Neural cell (in vitro differentiated cells): ENCODE measurements at regions not wholly inside any gene's neighbourhood (a gene's known extent, or its start where the extent isn't known, plus 50 kb on each side); places are given as distances from the start of the nearest gene placed in this dataset.

Experiments used
- CTCF ChIP-seq: fragments of 450-650 bp; IDR thresholded peaks from 2 replicates; pipeline ENCODE4 v1.5.1; 2014; ENCODE audit warnings: antibody characterized with exemption, mild to moderate bottlenecking, moderate library complexity; ENCODE audit not compliant: poor library complexity, severe bottlenecking
- EP300 ChIP-seq: fragments of 450-650 bp; conservative IDR thresholded peaks from 2 replicates; pipeline ENCODE4 v1.6.1; 2014; ENCODE audit warnings: antibody characterized with exemption, mild to moderate bottlenecking, moderate library complexity; ENCODE audit not compliant: poor library complexity, severe bottlenecking
- POLR2AphosphoS5 ChIP-seq: IDR thresholded peaks from 2 replicates; pipeline ENCODE4 v1.6.1; 2012
- RAD21 ChIP-seq: fragments of 450-650 bp; conservative IDR thresholded peaks from 2 replicates; pipeline ENCODE4 v1.6.1; 2014; ENCODE audit warnings: antibody characterized with exemption, mild to moderate bottlenecking, moderate library complexity
- SMC3 ChIP-seq: fragments of 450-650 bp; conservative IDR thresholded peaks from 2 replicates; pipeline ENCODE4 v1.6.1; 2014; ENCODE audit warnings: antibody characterized with exemption, mild to moderate bottlenecking, moderate library complexity; ENCODE audit not compliant: poor library complexity
- TF ChIP-seq, protein P1 (sequence below): IDR thresholded peaks from 2 replicates; pipeline ENCODE4 v1.6.1; 2012; ENCODE audit warnings: borderline replicate concordance

- TF ChIP-seq CTCF (no peak), EP300 (no peak), SMC3 (no peak), RAD21 (no peak), POLR2AphosphoS5 (no peak)
- TF ChIP-seq, protein P1, sequence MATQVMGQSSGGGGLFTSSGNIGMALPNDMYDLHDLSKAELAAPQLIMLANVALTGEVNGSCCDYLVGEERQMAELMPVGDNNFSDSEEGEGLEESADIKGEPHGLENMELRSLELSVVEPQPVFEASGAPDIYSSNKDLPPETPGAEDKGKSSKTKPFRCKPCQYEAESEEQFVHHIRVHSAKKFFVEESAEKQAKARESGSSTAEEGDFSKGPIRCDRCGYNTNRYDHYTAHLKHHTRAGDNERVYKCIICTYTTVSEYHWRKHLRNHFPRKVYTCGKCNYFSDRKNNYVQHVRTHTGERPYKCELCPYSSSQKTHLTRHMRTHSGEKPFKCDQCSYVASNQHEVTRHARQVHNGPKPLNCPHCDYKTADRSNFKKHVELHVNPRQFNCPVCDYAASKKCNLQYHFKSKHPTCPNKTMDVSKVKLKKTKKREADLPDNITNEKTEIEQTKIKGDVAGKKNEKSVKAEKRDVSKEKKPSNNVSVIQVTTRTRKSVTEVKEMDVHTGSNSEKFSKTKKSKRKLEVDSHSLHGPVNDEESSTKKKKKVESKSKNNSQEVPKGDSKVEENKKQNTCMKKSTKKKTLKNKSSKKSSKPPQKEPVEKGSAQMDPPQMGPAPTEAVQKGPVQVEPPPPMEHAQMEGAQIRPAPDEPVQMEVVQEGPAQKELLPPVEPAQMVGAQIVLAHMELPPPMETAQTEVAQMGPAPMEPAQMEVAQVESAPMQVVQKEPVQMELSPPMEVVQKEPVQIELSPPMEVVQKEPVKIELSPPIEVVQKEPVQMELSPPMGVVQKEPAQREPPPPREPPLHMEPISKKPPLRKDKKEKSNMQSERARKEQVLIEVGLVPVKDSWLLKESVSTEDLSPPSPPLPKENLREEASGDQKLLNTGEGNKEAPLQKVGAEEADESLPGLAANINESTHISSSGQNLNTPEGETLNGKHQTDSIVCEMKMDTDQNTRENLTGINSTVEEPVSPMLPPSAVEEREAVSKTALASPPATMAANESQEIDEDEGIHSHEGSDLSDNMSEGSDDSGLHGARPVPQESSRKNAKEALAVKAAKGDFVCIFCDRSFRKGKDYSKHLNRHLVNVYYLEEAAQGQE = no peak
These were observed 108.8 kb upstream of the SLC1A4 start for GRCh38 chr2:64880193-64880951.
